Endodermal cell (in vitro differentiated cells): ENCODE measurements at regions not wholly inside any gene's neighbourhood (a gene's known extent, or its start where the extent isn't known, plus 50 kb on each side); places are given as distances from the start of the nearest gene placed in this dataset.

ENCODE experiments used
- DNase-seq: peaks from one replicate; pipeline ENCODE4 v3.0.0-alpha.2; 2017
- H3K27ac ChIP-seq: 2 replicates; pipeline ENCODE4 v1.5.1; 2013; ENCODE audit warnings: mild to moderate bottlenecking, low read depth, low read length, moderate library complexity
- H3K27me3 ChIP-seq: 2 replicates; pipeline ENCODE4 v1.6.1; 2013; ENCODE audit warnings: mild to moderate bottlenecking, low read length, moderate library complexity; ENCODE audit not compliant: insufficient read depth, control insufficient read depth, poor library complexity, severe bottlenecking
- H3K36me3 ChIP-seq: 2 replicates; pipeline ENCODE4 v1.7.0; 2013; ENCODE audit warnings: mild to moderate bottlenecking, low read length, moderate library complexity; ENCODE audit not compliant: control insufficient read depth, insufficient read depth
- H3K4me1 ChIP-seq: one replicate; pipeline ENCODE4 v1.7.0; 2013; ENCODE audit warnings: low read length; ENCODE audit not compliant: control insufficient read depth, insufficient read depth
- H3K4me3 ChIP-seq: 2 replicates; pipeline ENCODE4 v1.5.1; 2013; ENCODE audit warnings: mild to moderate bottlenecking, low read length, moderate library complexity
- H3K9ac ChIP-seq: 2 replicates; pipeline ENCODE4 v1.6.1; 2013; ENCODE audit warnings: mild to moderate bottlenecking, low read length, moderate library complexity; ENCODE audit not compliant: poor library complexity, severe bottlenecking; ENCODE audit errors: extremely low read depth
- H3K9me3 ChIP-seq: 2 replicates; pipeline ENCODE4 v1.6.1; 2013; ENCODE audit warnings: mild to moderate bottlenecking, low read length, moderate library complexity; ENCODE audit not compliant: control insufficient read depth
- H3K27ac Mint-ChIP-seq: 2 replicates; pipeline ENCODE4 v1.8.0; 2020; ENCODE audit warnings: mixed read lengths
- H3K27me3 Mint-ChIP-seq: 2 replicates; pipeline ENCODE4 v1.8.0; 2021; ENCODE audit warnings: mild to moderate bottlenecking, mixed read lengths; ENCODE audit not compliant: insufficient read depth
- H3K36me3 Mint-ChIP-seq: 2 replicates; pipeline ENCODE4 v1.8.0; 2020; ENCODE audit warnings: low read depth, mixed read lengths
- H3K4me1 Mint-ChIP-seq: 2 replicates; pipeline ENCODE4 v1.8.0; 2020; ENCODE audit warnings: mixed read lengths
- H3K4me3 Mint-ChIP-seq: 2 replicates; pipeline ENCODE4 v1.8.0; 2020; ENCODE audit warnings: mild to moderate bottlenecking, moderate library complexity, mixed read lengths
- H3K9me3 Mint-ChIP-seq: 2 replicates; pipeline ENCODE4 v1.8.0; 2020; ENCODE audit warnings: mild to moderate bottlenecking, mixed read lengths
- CTCF ChIP-seq: fragments of 200-600 bp; sonication (generic); conservative IDR thresholded peaks from 2 replicates; pipeline ENCODE4 v1.5.0; 2021; ENCODE audit warnings: antibody characterized with exemption, mild to moderate bottlenecking
- WGBS, 2 experiments: methylation state at CpG; one replicate each; pipeline versions ENCODE4 v1.1.5 to v1.1.7; 2013; ENCODE audit warnings: missing lambda C conversion rate in 2 of 2, mixed read lengths in 1 of 2; ENCODE audit not compliant: insufficient coverage in 1 of 2, insufficient read length in 1 of 2; 5-methylcytosine and 5-hydroxymethylcytosine counted together

- no peak for DNase-seq
These were observed 115.5 kb downstream of the LHX9 start for GRCh38 chr1:198032668-198033067.

GRCh38 chr1:198040880-198041279 lies 115.9 kb upstream of the NEK7 start:
- Mint-ChIP-seq H3K36me3 (no peaks in the 10 kb centered on the region), H3K4me3 (no peak overlapping the region), H3K27me3 (no peaks in the 10 kb centered on the region), H3K9me3 (no peaks in the 10 kb centered on the region), H3K27ac (no peak overlapping the region), H3K4me1 (no peaks in the 10 kb centered on the region)
- peak; percentile 53 for DNase-seq
- WGBS, 2 experiments: 83 to 100% methylated on average over 1 to 2 of the region's 2 CpGs
- no peaks in the 10 kb centered on the region for H3K9me3 ChIP-seq
- no peak for TF ChIP-seq CTCF
- no peaks in the 10 kb centered on the region for H3K27me3 ChIP-seq
- no peak overlapping the region for H3K27ac ChIP-seq
- no peak overlapping the region for H3K4me3 ChIP-seq
- no peaks in the 10 kb centered on the region for H3K4me1 ChIP-seq
- no peaks in the 10 kb centered on the region for H3K36me3 ChIP-seq
- H3K9ac ChIP-seq: no peak overlapping the region

More at GRCh38 chr1:198032668-198033067, 115.5 kb downstream of the LHX9 start:
- H3K27ac ChIP-seq: no peak overlapping the region
- H3K36me3 ChIP-seq: no peaks in the 10 kb centered on the region
- Mint-ChIP-seq H3K9me3 (no peaks in the 10 kb centered on the region), H3K27ac (no peak overlapping the region), H3K36me3 (no peaks in the 10 kb centered on the region), H3K4me1 (peaks cover 4% of the 10 kb centered on the region), H3K4me3 (no peak overlapping the region), H3K27me3 (peaks cover 2% of the 10 kb centered on the region)
- no peaks in the 10 kb centered on the region for H3K27me3 ChIP-seq
- 82 to 92% methylated on average over 2 of the region's 2 CpGs for WGBS, 2 experiments
- peak overlapping the region; percentile 15 for H3K4me3 ChIP-seq
- TF ChIP-seq CTCF: no peak
- H3K4me1 ChIP-seq: no peaks in the 10 kb centered on the region
- H3K9ac ChIP-seq: no peak overlapping the region
- H3K9me3 ChIP-seq: peaks cover 28% of the 10 kb centered on the region

GRCh38 chr1:198042168-198042567 lies 114.6 kb upstream of the NEK7 start:
- H3K4me3 ChIP-seq: no peak overlapping the region
- no peak overlapping the region for H3K27ac ChIP-seq
- no peaks in the 10 kb centered on the region for H3K4me1 Mint-ChIP-seq
- no peaks in the 10 kb centered on the region for H3K4me1 ChIP-seq
- no peak overlapping the region for H3K9ac ChIP-seq
- TF ChIP-seq CTCF: no peak
- no peak for DNase-seq
- H3K36me3 ChIP-seq: no peaks in the 10 kb centered on the region
- H3K36me3 Mint-ChIP-seq: no peaks in the 10 kb centered on the region
- 86% methylated on average over 2 of the region's 2 CpGs; no CpG with 5 or more reads in 1 of the 2 experiments for WGBS, 2 experiments
- H3K27me3 Mint-ChIP-seq: no peaks in the 10 kb centered on the region
- H3K9me3 Mint-ChIP-seq: no peaks in the 10 kb centered on the region
- H3K27me3 ChIP-seq: no peaks in the 10 kb centered on the region
- no peak overlapping the region for H3K27ac Mint-ChIP-seq
- H3K4me3 Mint-ChIP-seq: no peak overlapping the region
- H3K9me3 ChIP-seq: no peaks in the 10 kb centered on the region
